Naive thymus-derived CD8-positive, alpha-beta T cell (primary cell): ENCODE measurements at regions not wholly inside any gene's neighbourhood (a gene's known extent, or its start where the extent isn't known, plus 50 kb on each side); places are given as distances from the start of the nearest gene placed in this dataset.

Experiments used
- ATAC-seq, 2 donors: fragments of 150-1000 bp; cut with Tn5 transposase in 1 of 2; sonication (Bioruptor Pico), chemical (Tn5 transposase) in 1 of 2; 1 replicate in 1 of 2; 2 replicates in 1 of 2; pipeline ENCODE4 v1.10.0; 2021; ENCODE audit warnings: mild to moderate bottlenecking in 2 of 2, moderate library complexity in 2 of 2
- POLR2A ChIA-PET: fragments of 350-600 bp; sonication (Branson Sonifier 250); formaldehyde crosslinking; loops from one replicate; lab custom pipeline; 2021; ENCODE audit warnings: antibody characterized with exemption; lab: Charles Lee
- DNase-seq, 10 donors: peaks; one replicate each; pipeline versions ENCODE4 v3.0.0 to v3.0.0-alpha.2; 2020 to 2022
- H3K27ac Mint-ChIP-seq, 10 donors: one replicate each; pipeline ENCODE4 v1.8.0; 2020 to 2022; ENCODE audit warnings: mild to moderate bottlenecking in 10 of 10, mixed read lengths in 10 of 10, moderate library complexity in 4 of 10, inconsistent platforms in 1 of 10
- H3K27me3 Mint-ChIP-seq, 5 donors: one replicate each; pipeline ENCODE4 v1.8.0; 2021 to 2022; ENCODE audit warnings: mixed read lengths in 5 of 5
- H3K36me3 Mint-ChIP-seq, 3 donors: one replicate each; pipeline ENCODE4 v1.8.0; 2020 to 2022; ENCODE audit warnings: mixed read lengths in 3 of 3, mild to moderate bottlenecking in 2 of 3, inconsistent platforms in 1 of 3
- H3K4me1 Mint-ChIP-seq, 4 donors: one replicate each; pipeline ENCODE4 v1.8.0; 2021 to 2022; ENCODE audit warnings: mixed read lengths in 4 of 4
- H3K4me3 Mint-ChIP-seq, 10 donors: one replicate each; pipeline ENCODE4 v1.8.0; 2020 to 2022; ENCODE audit warnings: mild to moderate bottlenecking in 10 of 10, mixed read lengths in 10 of 10, moderate library complexity in 6 of 10, inconsistent platforms in 1 of 10
- H3K9me3 Mint-ChIP-seq, 9 donors: one replicate each; pipeline ENCODE4 v1.8.0; 2020 to 2022; ENCODE audit warnings: mixed read lengths in 9 of 9, mild to moderate bottlenecking in 3 of 9, inconsistent platforms in 1 of 9, moderate library complexity in 1 of 9

- no peaks in the 10 kb centered on the region for H3K36me3 Mint-ChIP-seq
Measured at GRCh38 chr1:95809391-95809790, 575.4 kb downstream of the RWDD3 start.

DNA sequence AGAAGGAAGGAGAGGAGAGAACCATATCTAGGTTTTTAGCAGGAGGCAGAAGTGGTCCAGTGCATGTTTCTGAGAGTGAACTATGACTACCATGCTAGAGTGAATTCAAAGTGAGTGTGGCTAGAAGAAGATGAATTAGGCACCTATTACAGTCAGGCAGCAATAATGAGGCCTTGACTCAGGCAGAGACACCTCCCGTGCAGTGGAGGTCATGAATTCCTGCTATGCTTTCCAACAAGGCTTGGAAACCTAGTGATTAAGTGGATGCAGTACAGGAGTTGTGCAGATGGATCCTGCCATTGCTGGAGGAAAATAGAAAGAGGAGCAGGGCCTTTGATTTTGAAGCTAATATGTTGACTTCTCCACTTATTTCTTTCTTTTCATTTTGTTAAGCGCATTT, 581.5 kb downstream of the RWDD3 start:
- Mint-ChIP-seq H3K27ac (no peak overlapping the region), H3K27me3 (no peaks in the 10 kb centered on the region), H3K36me3 (no peaks in the 10 kb centered on the region), H3K4me3 (no peak overlapping the region), H3K4me1 (no peaks in the 10 kb centered on the region), H3K9me3 (peaks cover 0 to 24% (median 7%) of the 10 kb centered on the region in 9 donors)
- POLR2A ChIA-PET = no interaction called here
- ATAC-seq (no peak), DNase-seq (no peak)

More at GRCh38 chr1:95809391-95809790, 575.4 kb downstream of the RWDD3 start:
- ATAC-seq = no peak
- Mint-ChIP-seq H3K9me3 (peaks cover 0 to 27% (median 3%) of the 10 kb centered on the region in 9 donors), H3K27ac (no peak overlapping the region), H3K4me1 (no peaks in the 10 kb centered on the region), H3K27me3 (no peaks in the 10 kb centered on the region), H3K4me3 (no peak overlapping the region)
- DNase-seq = no peak
- POLR2A ChIA-PET = no interaction called here

- H3K4me3 Mint-ChIP-seq = no peak overlapping the region
- POLR2A ChIA-PET = no interaction called here
- ATAC-seq = no peak
- H3K36me3 Mint-ChIP-seq = no peaks in the 10 kb centered on the region
- H3K9me3 Mint-ChIP-seq = peaks cover 1 to 33% (median 5%) of the 10 kb centered on the region in 9 donors
- H3K27ac Mint-ChIP-seq = no peak overlapping the region
- H3K4me1 Mint-ChIP-seq = no peaks in the 10 kb centered on the region
- DNase-seq = no peak
- no peaks in the 10 kb centered on the region for H3K27me3 Mint-ChIP-seq
Measured at GRCh38 chr1:95829556-95829955, 595.5 kb downstream of the RWDD3 start.

DNA sequence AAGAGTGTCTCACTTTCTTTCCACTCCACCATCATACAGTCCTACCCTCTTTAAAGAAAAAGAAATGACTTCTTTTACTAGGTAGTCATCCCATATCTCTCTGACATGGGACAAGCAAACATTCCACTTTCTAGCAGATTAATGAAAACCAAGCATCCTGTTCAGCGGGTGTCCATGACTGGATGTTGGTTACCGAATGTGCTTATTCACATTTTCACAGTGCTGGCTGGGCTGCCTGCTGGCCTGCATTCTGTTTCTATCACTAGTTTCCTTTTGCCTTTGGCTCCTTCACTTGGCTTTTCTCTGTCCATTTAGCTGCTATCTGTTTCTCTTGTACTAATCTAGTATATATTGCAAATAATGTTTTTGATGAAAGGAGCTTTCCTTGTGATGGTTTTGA, 598.4 kb downstream of the RWDD3 start:
- no peaks in the 10 kb centered on the region for H3K27me3 Mint-ChIP-seq
- no peak for ATAC-seq
- H3K36me3 Mint-ChIP-seq = no peaks in the 10 kb centered on the region
- H3K4me3 Mint-ChIP-seq = no peak overlapping the region
- no peak for DNase-seq
- peaks cover 14 to 50% (median 25%) of the 10 kb centered on the region in 9 donors for H3K9me3 Mint-ChIP-seq
- no peaks in the 10 kb centered on the region for H3K4me1 Mint-ChIP-seq
- H3K27ac Mint-ChIP-seq = no peak overlapping the region
- POLR2A ChIA-PET = no interaction called here

DNA sequence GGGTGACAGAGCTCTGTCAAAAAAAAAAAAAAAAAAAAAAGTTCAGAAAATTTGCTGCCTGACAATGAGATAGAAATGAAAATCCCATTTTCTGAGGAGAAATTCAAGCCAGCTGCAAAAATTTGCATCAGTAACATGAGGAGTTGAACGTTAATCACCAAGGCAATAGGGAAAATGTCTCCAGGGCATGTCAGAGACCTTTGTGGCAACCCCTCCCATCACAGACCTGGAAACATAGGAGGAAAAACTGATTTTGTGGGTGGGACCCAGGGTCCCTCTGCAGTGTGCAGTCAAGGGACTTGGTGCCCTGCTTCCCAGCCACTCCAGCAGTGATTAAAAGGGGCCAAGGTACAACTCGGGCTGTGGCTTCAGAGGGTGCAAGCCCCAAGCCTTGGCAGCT, 615.4 kb downstream of the RWDD3 start:
- H3K27ac Mint-ChIP-seq = no peak overlapping the region
- DNase-seq (no peak), ATAC-seq (no peak)
- no peak overlapping the region for H3K4me3 Mint-ChIP-seq
- H3K27me3 Mint-ChIP-seq = no peaks in the 10 kb centered on the region
- no peaks in the 10 kb centered on the region for H3K36me3 Mint-ChIP-seq
- POLR2A ChIA-PET = no interaction called here
- no peaks in the 10 kb centered on the region for H3K4me1 Mint-ChIP-seq
- peaks cover under 1 to 24% (median 7%) of the 10 kb centered on the region in 9 donors for H3K9me3 Mint-ChIP-seq

DNA sequence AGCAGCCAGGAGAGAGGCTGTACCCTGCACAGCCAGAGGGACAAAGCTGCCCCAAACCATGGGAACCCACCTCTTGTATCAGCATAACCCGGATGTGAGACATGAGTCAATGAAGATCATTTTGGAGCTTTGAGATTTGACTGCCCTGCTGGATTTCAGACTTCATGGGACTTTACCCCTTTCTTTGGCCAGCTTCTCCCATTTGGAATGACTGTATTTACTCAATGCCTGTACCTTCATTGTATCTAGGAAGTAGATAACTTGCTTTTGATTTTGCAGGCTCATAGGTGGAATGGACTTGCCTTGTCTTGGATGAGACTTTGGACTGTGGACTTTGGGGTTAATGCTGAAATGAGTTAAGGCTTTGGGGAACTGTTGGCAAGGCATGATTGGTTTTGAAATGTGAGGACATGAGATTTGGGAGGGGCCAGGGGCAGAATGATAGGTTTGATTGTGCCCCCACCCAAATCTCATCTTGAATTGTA, 616.2 kb downstream of the RWDD3 start:
- Mint-ChIP-seq H3K27me3 (no peaks in the 10 kb centered on the region), H3K36me3 (no peaks in the 10 kb centered on the region), H3K4me3 (no peak overlapping the region), H3K27ac (no peak overlapping the region), H3K9me3 (peaks cover 0 to 23% (median 6%) of the 10 kb centered on the region in 9 donors), H3K4me1 (no peaks in the 10 kb centered on the region)
- ATAC-seq = no peak
- POLR2A ChIA-PET = no interaction called here
- DNase-seq = no peak

- no peaks in the 10 kb centered on the region for H3K4me1 Mint-ChIP-seq
- no peak for ATAC-seq
- peaks cover 0 to 23% (median 6%) of the 10 kb centered on the region in 9 donors for H3K9me3 Mint-ChIP-seq
- POLR2A ChIA-PET = no interaction called here
- H3K27me3 Mint-ChIP-seq = no peaks in the 10 kb centered on the region
- H3K4me3 Mint-ChIP-seq = no peak overlapping the region
- H3K36me3 Mint-ChIP-seq = no peaks in the 10 kb centered on the region
- no peak overlapping the region for H3K27ac Mint-ChIP-seq
- no peak for DNase-seq
Measured at GRCh38 chr1:95850763-95851162, 616.8 kb downstream of the RWDD3 start.

GRCh38 chr1:95852483-95853070, 618.6 kb downstream of the RWDD3 start:
- H3K4me3 Mint-ChIP-seq = no peak overlapping the region
- DNase-seq (no peak), ATAC-seq (no peak)
- H3K4me1 Mint-ChIP-seq = no peaks in the 10 kb centered on the region
- POLR2A ChIA-PET = no interaction called here
- no peak overlapping the region for H3K27ac Mint-ChIP-seq
- no peaks in the 10 kb centered on the region for H3K27me3 Mint-ChIP-seq
- H3K36me3 Mint-ChIP-seq = no peaks in the 10 kb centered on the region
- peaks cover 0 to 18% (median 3%) of the 10 kb centered on the region in 9 donors for H3K9me3 Mint-ChIP-seq

DNA sequence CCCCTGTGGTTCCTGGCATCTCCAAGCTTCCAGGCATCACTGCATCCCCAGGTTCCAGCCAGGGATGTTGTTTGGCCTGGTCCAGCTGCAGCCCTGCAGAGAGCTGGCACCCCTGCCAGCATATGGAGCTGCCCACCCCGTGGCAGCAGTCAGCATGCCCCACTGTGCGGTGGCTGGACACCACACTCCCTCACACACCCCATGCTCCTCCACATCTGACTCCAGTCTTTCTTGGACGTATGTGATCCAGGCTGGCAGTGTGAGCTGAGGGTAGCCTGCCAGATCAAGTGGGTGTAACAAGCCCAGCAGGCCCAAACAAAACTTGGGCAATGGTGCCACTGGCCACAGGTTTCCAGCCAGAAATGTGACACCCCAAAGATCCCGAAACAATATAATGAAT, 620.4 kb downstream of the RWDD3 start:
- H3K4me1 Mint-ChIP-seq = no peaks in the 10 kb centered on the region
- H3K9me3 Mint-ChIP-seq = peaks cover 0 to 7% (median 0%) of the 10 kb centered on the region in 9 donors
- H3K4me3 Mint-ChIP-seq = no peak overlapping the region
- no peaks in the 10 kb centered on the region for H3K36me3 Mint-ChIP-seq
- POLR2A ChIA-PET = no interaction called here
- ATAC-seq (no peak), DNase-seq (no peak)
- H3K27ac Mint-ChIP-seq = no peak overlapping the region
- no peaks in the 10 kb centered on the region for H3K27me3 Mint-ChIP-seq

DNA sequence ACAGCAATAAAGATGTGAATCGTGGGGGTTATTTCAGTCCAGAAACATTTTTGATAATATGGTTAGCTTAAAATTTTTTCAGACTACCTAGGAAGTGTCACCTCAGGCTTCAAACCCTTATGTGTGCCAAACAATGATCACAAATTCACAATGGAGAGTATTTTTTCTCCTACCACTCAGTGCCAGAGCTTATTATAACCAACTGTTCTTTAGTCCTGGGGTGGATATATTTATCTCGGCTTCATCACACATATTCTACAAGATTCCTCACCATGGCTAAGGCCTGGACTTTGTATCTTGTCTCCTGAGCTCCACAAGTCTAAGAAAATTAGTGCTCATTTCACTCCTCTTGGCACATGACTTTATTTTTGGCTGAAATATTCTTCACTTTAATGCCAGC, 629.1 kb downstream of the RWDD3 start:
- H3K4me1 Mint-ChIP-seq = no peaks in the 10 kb centered on the region
- no peaks in the 10 kb centered on the region for H3K27me3 Mint-ChIP-seq
- no peak overlapping the region for H3K27ac Mint-ChIP-seq
- ATAC-seq (no peak), DNase-seq (no peak)
- no peaks in the 10 kb centered on the region for H3K36me3 Mint-ChIP-seq
- H3K4me3 Mint-ChIP-seq = no peak overlapping the region
- POLR2A ChIA-PET = no interaction called here
- H3K9me3 Mint-ChIP-seq = peaks cover 0 to 17% (median 3%) of the 10 kb centered on the region in 9 donors

DNA sequence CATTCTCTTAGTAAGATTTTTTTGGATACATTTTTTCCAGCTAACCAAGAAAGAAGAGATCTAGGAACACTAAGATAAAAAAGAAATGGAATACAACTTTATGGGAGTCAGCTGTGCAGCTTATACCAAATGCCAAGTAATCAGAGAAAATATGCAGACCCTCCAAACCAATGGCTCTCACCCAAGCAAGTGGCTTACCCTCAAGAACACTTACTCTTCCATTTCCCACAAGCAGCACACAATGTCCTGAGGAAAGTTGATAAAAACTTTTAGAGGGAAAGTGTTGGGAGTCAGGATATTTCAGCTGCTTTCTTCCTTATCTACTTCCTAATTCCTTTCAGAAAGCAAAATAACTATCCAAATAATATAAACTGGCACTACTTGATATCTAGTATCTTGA, 631.8 kb downstream of the RWDD3 start:
- ATAC-seq (no peak), DNase-seq (no peak)
- H3K9me3 Mint-ChIP-seq = peaks cover 0 to 21% (median 4%) of the 10 kb centered on the region in 9 donors
- H3K36me3 Mint-ChIP-seq = no peaks in the 10 kb centered on the region
- H3K4me1 Mint-ChIP-seq = no peaks in the 10 kb centered on the region
- no peak overlapping the region for H3K27ac Mint-ChIP-seq
- H3K4me3 Mint-ChIP-seq = no peak overlapping the region
- POLR2A ChIA-PET = no interaction called here
- no peaks in the 10 kb centered on the region for H3K27me3 Mint-ChIP-seq

- POLR2A ChIA-PET = no interaction called here
- Mint-ChIP-seq H3K4me1 (no peaks in the 10 kb centered on the region), H3K9me3 (peaks cover 0 to 28% (median 7%) of the 10 kb centered on the region in 9 donors), H3K4me3 (no peak overlapping the region), H3K27ac (no peak overlapping the region), H3K36me3 (no peaks in the 10 kb centered on the region), H3K27me3 (no peaks in the 10 kb centered on the region)
- ATAC-seq (no peak), DNase-seq (no peak)
Measured at GRCh38 chr1:95876276-95876675, 642.3 kb downstream of the RWDD3 start.

DNA sequence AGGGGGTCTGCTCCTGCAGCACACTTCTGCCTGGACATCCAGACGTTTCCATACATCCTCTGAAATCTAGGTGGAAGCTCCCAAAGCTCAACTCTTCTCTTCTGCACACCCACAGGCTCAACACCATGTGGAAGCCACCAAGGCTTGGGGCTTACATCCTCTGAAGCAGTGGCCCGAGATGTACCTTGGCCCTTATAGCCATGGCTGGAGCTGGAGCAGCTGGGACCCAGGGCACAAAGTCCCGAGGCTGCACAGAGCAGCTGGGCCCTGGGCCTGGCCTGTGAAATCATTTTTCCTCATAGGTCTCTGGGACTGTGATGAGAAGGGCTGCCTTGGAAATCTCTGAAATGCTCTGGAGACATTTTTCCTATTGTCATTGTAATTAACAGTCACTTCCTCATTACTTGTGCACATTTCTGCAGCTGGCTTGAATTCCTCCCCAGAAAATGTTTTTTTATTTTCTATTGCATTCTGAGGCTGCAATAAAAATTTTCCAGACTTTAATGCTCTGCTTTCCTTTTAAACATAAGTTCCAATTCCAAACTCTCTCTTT, 645.6 kb downstream of the RWDD3 start:
- POLR2A ChIA-PET = no interaction called here
- ATAC-seq = no peak

DNA sequence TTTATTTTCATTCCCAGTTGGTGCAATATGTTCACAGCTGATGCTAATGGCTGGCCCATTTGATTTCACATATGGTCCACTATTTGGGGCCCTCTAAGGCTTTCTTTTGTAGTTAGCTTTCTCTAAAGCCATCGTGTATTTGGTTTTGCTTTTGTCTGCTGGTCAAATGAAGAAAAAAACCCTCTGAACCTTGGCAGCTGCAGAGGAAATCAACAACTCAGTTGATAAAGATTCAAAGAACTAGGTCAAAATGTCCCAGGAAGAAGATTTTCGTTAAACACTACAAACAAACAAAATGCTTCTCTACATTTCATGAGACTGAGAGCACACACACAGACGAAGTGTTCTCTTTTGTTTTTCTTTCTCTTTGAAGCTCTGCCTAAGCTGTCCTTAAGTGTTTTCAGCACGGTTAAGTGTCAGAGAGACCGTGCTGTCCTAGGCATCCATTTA, 655.0 kb downstream of the RWDD3 start:
- Mint-ChIP-seq H3K27ac (no peak overlapping the region), H3K9me3 (peaks cover 0 to 17% (median 2%) of the 10 kb centered on the region in 9 donors), H3K4me1 (no peaks in the 10 kb centered on the region), H3K36me3 (no peaks in the 10 kb centered on the region), H3K27me3 (no peaks in the 10 kb centered on the region), H3K4me3 (no peak overlapping the region)
- POLR2A ChIA-PET = no interaction called here
- DNase-seq = no peak
- ATAC-seq = no peak

More for the DNA sequence above, 645.6 kb downstream of the RWDD3 start:
- H3K9me3 Mint-ChIP-seq = peaks cover 1 to 33% (median 6%) of the 10 kb centered on the region in 9 donors
- no peaks in the 10 kb centered on the region for H3K36me3 Mint-ChIP-seq
- H3K27me3 Mint-ChIP-seq = no peaks in the 10 kb centered on the region
- no peak overlapping the region for H3K27ac Mint-ChIP-seq
- no peaks in the 10 kb centered on the region for H3K4me1 Mint-ChIP-seq
- DNase-seq = no peak
- no peak overlapping the region for H3K4me3 Mint-ChIP-seq
